ENCODE measurements at regions not wholly inside any gene's neighbourhood (a gene's known extent, or its start where the extent isn't known, plus 50 kb on each side); places are given as distances from the start of the nearest gene placed in this dataset.
"Not testable (repeated sequence)": the region's sequence is repeated elsewhere in the genome, so short reads cannot be mapped to it uniquely, and the experiment has no call there.

DNA sequence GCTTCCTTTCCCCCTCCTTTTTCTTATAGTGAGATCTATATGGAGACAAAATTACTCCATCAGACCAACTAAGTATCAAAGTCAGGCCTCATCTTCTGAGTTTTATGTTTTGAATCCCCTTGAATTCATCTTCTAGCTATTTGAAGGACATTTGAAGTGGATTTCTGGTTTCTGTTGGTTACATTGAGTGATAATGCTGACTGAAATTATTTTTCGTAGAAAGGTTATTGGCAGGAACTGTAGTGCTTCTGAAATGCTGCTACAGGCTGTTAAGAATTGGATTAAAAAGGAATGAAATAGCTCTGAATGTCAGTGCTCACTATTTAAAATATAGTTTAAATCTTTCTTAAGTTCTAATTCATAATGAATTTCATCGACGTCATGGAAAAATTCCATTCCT is 361.0 kb upstream of the TMEFF2 start:
- Mint-ChIP-seq H3K4me1 (no peaks in the 10 kb centered on the region), H3K36me3 (ENCODE audit: low read depth) (no peaks in the 10 kb centered on the region), H3K27me3 (no peaks in the 10 kb centered on the region), H3K27ac (no peak overlapping the region), H3K9me3 (no peaks in the 10 kb centered on the region), H3K4me3 (no peak overlapping the region)
- ChIA-PET POLR2A (no interaction called here), CTCF (no interaction called here)
- DNase-seq (no peak), ATAC-seq (ENCODE audit: low read depth) (no peak)
- intact Hi-C loops (cut with micrococcal nuclease) = no loop called here
- TF ChIP-seq, protein P1, sequence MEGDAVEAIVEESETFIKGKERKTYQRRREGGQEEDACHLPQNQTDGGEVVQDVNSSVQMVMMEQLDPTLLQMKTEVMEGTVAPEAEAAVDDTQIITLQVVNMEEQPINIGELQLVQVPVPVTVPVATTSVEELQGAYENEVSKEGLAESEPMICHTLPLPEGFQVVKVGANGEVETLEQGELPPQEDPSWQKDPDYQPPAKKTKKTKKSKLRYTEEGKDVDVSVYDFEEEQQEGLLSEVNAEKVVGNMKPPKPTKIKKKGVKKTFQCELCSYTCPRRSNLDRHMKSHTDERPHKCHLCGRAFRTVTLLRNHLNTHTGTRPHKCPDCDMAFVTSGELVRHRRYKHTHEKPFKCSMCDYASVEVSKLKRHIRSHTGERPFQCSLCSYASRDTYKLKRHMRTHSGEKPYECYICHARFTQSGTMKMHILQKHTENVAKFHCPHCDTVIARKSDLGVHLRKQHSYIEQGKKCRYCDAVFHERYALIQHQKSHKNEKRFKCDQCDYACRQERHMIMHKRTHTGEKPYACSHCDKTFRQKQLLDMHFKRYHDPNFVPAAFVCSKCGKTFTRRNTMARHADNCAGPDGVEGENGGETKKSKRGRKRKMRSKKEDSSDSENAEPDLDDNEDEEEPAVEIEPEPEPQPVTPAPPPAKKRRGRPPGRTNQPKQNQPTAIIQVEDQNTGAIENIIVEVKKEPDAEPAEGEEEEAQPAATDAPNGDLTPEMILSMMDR (IDR thresholded peaks at IDR 0.05) = no peak

DNA sequence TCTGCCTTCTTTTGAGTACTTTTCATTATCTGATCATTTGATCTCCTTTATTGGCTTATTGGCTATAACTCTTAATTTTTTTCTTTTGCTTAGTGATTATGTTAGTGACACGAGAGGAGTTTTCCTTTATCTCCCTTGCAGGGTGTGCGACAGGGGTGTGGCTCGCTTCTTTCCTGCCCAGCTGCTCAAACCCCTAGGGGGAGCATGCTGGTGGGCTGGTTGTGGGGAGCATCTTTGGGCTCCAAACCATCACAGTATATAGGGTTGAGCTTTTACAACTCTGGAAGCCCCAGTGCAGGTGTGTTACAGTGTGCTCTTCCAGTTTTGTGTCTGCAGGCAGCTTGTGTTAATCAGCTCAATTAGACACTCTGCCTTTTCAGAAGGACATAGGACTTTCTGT is 357.0 kb upstream of the TMEFF2 start:
- no peak overlapping the region for H3K4me3 Mint-ChIP-seq
- CTCF ChIA-PET = no interaction called here
- DNase-seq = no peak
- no peaks in the 10 kb centered on the region for H3K36me3 Mint-ChIP-seq (ENCODE audit: low read depth)
- no peak overlapping the region for H3K27ac Mint-ChIP-seq
- no peaks in the 10 kb centered on the region for H3K9me3 Mint-ChIP-seq
- H3K27me3 Mint-ChIP-seq = no peaks in the 10 kb centered on the region
- intact Hi-C loops (cut with micrococcal nuclease) = no loop called here
- no peaks in the 10 kb centered on the region for H3K4me1 Mint-ChIP-seq
- POLR2A ChIA-PET = no interaction called here
- ATAC-seq (ENCODE audit: low read depth) = no peak
- TF ChIP-seq, protein P1 (IDR thresholded peaks at IDR 0.05) = no peak

DNA sequence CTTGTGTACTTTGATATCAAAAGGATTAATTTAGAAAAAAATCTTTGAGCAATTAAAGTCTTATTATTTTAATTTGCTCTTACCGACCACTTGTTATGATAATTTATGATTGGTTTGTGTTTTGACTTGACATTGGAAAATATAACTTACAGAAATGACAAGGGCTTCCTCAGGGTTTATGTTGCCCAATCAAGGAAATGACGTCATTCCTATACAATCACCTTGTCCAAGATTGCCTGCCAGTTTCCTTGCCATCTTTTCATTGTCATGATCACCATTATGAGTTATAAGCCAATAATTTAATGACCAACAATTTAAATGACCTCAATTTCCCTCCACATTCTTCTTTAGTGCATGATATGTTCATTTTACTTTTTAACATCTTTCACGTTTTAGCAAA is 351.8 kb upstream of the TMEFF2 start:
- TF ChIP-seq, protein P1 (IDR thresholded peaks at IDR 0.05) = no peak
- Mint-ChIP-seq H3K4me3 (no peak overlapping the region), H3K4me1 (no peaks in the 10 kb centered on the region), H3K27ac (no peak overlapping the region), H3K36me3 (ENCODE audit: low read depth) (no peaks in the 10 kb centered on the region), H3K27me3 (no peaks in the 10 kb centered on the region), H3K9me3 (no peaks in the 10 kb centered on the region)
- CTCF ChIA-PET = no interaction called here
- ATAC-seq (ENCODE audit: low read depth) (no peak), DNase-seq (no peak)
- POLR2A ChIA-PET = no interaction called here
- intact Hi-C loops (cut with micrococcal nuclease) = no loop called here

DNA sequence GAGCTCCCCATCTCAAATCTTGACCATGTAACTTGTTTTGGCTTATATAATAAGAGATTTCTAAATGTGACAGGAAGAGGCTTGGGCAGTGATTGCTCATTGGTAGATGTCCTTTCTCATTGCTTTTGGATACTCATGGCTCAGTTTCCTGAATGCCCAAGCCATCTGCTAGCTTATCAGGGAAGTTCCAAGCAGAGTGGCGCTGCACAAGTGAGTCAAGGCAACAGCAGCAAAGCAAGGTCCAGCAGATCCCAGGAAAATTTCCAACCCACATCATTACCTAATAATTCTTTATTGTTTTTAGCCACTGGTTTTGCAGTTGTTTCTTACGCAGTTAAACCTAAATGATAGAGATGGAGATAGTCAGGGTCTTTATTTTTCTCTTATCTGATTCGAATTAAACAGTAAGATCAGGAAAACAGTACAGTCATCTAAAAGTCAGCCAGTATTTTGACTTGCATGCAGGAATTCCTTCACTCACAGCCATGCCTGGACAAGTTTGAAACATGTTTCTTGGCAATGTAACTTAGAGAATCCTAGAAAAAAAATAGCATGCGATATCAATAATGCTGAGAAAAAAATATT is 349.7 kb upstream of the TMEFF2 start:
- ChIA-PET POLR2A (no interaction called here), CTCF (no interaction called here)
- Mint-ChIP-seq H3K27ac (no peak overlapping the region), H3K4me3 (no peak overlapping the region), H3K36me3 (ENCODE audit: low read depth) (no peaks in the 10 kb centered on the region), H3K4me1 (no peaks in the 10 kb centered on the region), H3K27me3 (no peaks in the 10 kb centered on the region), H3K9me3 (no peaks in the 10 kb centered on the region)
- intact Hi-C loops (cut with micrococcal nuclease) = no loop called here
- no peak for DNase-seq
- no peak for ATAC-seq (ENCODE audit: low read depth)
- TF ChIP-seq, protein P1 (IDR thresholded peaks at IDR 0.05) = no peak

DNA sequence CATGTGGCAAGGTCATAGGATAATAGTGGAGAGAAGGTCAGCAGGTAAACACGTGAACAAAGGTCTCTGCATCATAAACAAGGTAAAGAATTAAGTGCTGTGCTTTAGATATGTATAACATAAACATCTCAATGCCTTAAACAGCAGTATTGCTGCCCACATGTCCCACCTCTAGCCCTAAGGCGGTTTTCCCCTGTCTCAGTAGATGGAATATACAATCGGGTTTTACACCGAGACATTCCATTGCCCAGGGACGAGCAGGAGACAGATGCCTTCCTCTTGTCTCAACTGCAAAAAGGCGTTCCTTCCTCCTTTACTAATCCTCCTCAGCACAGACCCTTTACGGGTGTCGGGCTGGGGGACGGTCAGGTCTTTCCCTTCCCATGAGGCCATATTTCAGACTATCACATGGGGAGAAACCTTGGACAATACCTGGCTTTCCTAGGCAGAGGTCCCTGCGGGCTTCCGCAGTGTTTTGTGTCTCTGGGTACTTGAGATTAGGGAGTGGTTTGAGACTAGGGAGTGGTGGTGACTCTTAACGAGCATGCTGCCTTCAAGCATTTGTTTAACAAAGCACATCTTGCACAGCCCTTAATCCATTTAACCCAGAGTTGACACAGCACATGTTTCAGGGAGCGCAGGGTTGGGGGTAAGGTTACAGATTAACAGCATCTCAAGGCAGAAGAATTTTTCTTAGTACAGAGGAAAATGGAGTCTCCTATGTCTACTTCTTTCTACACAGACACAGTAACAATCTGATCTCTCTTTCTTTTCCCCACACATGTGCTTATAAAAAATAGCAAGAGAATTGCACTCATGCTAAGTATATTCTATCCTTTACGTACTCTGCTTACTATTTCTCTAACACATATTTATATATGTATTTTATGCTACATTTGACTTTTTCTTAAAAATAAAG is 347.7 kb upstream of the TMEFF2 start:
- H3K27ac Mint-ChIP-seq; POLR2A ChIA-PET; intact Hi-C loops (cut with micrococcal nuclease); H3K36me3 Mint-ChIP-seq (ENCODE audit: low read depth); H3K27me3 Mint-ChIP-seq; H3K4me3 Mint-ChIP-seq; DNase-seq; CTCF ChIA-PET; H3K4me1 Mint-ChIP-seq; ATAC-seq (ENCODE audit: low read depth); H3K9me3 Mint-ChIP-seq: not testable (repeated sequence)
